ENCODE measurements at regions not wholly inside any gene's neighbourhood (a gene's known extent, or its start where the extent isn't known, plus 50 kb on each side); places are given as distances from the start of the nearest gene placed in this dataset.
"Not testable (repeated sequence)": the region's sequence is repeated elsewhere in the genome, so short reads cannot be mapped to it uniquely, and the experiment has no call there.

- DNase-seq: no peak
Observed at GRCh38 chr5:82594097-82594496, 315.9 kb upstream of the RPS23 start.

- DNase-seq: no peak
Observed at GRCh38 chr5:82593481-82593880, 315.3 kb upstream of the RPS23 start.

- no peak for DNase-seq
Observed at GRCh38 chr5:82591021-82591515, 312.9 kb upstream of the RPS23 start.

GRCh38 chr5:82590112-82590511 lies 312.0 kb upstream of the RPS23 start:
- DNase-seq: no peak

- DNase-seq: no peak
Observed at GRCh38 chr5:82586661-82587310, 308.6 kb upstream of the RPS23 start.

- no peak for DNase-seq
Observed at GRCh38 chr5:82586181-82586580, 308.0 kb upstream of the RPS23 start.

- DNase-seq: no peak
Observed at GRCh38 chr5:82584631-82585030, 306.5 kb upstream of the RPS23 start.

GRCh38 chr5:82583331-82583730 lies 305.2 kb upstream of the RPS23 start:
- not testable (repeated sequence) for DNase-seq

- DNase-seq: no peak
Observed at GRCh38 chr5:82564963-82565362, 286.8 kb upstream of the RPS23 start.

GRCh38 chr5:82563745-82564144 lies 285.6 kb upstream of the RPS23 start:
- DNase-seq: no peak

- no peak for DNase-seq
Observed at GRCh38 chr5:82562696-82563240, 284.6 kb upstream of the RPS23 start.

- no peak for DNase-seq
Observed at GRCh38 chr5:82561797-82562196, 283.6 kb upstream of the RPS23 start.

GRCh38 chr5:82560969-82561368 lies 282.8 kb upstream of the RPS23 start:
- no peak for DNase-seq

GRCh38 chr5:82560561-82560960 lies 282.4 kb upstream of the RPS23 start:
- no peak for DNase-seq

- no peak for DNase-seq
Observed at GRCh38 chr5:82551840-82552385, 273.8 kb upstream of the RPS23 start.

- DNase-seq: no peak
Observed at GRCh38 chr5:82551192-82551591, 273.0 kb upstream of the RPS23 start.

GRCh38 chr5:82549263-82549662 lies 271.1 kb upstream of the RPS23 start:
- DNase-seq: no peak

- DNase-seq: no peak
Observed at GRCh38 chr5:82544004-82544403, 265.9 kb upstream of the RPS23 start.

- no peak for DNase-seq
Observed at GRCh38 chr5:82540301-82540700, 262.1 kb upstream of the RPS23 start.

GRCh38 chr5:82538339-82539034 lies 260.3 kb upstream of the RPS23 start:
- DNase-seq: no peak

GRCh38 chr5:82537687-82538306 lies 259.6 kb upstream of the RPS23 start:
- no peak for DNase-seq

GRCh38 chr5:82534986-82535385 lies 256.8 kb upstream of the RPS23 start:
- DNase-seq: no peak

GRCh38 chr5:82532075-82532474 lies 253.9 kb upstream of the RPS23 start:
- not testable (repeated sequence) for DNase-seq

- no peak for DNase-seq
Observed at GRCh38 chr5:82526540-82526939, 248.4 kb upstream of the RPS23 start.

All from CD4-positive, alpha-beta T cell treated with Interleukin-4 for 4 hours (primary cell).